ENCODE measurements at regions not wholly inside any gene's neighbourhood (a gene's known extent, or its start where the extent isn't known, plus 50 kb on each side); places are given as distances from the start of the nearest gene placed in this dataset.

GRCh38 chr6:28725890-28726348, 197.9 kb downstream of the TRIM27 start:
- Mint-ChIP-seq H3K27ac (no peak overlapping the region), H3K4me1 (peaks cover 17% of the 10 kb centered on the region), H3K4me3 (no peak overlapping the region), H3K36me3 (no peaks in the 10 kb centered on the region), H3K9me3 (peaks cover 4% of the 10 kb centered on the region), H3K27me3 (peaks cover 69% of the 10 kb centered on the region)
- ATAC-seq = no peak

DNA sequence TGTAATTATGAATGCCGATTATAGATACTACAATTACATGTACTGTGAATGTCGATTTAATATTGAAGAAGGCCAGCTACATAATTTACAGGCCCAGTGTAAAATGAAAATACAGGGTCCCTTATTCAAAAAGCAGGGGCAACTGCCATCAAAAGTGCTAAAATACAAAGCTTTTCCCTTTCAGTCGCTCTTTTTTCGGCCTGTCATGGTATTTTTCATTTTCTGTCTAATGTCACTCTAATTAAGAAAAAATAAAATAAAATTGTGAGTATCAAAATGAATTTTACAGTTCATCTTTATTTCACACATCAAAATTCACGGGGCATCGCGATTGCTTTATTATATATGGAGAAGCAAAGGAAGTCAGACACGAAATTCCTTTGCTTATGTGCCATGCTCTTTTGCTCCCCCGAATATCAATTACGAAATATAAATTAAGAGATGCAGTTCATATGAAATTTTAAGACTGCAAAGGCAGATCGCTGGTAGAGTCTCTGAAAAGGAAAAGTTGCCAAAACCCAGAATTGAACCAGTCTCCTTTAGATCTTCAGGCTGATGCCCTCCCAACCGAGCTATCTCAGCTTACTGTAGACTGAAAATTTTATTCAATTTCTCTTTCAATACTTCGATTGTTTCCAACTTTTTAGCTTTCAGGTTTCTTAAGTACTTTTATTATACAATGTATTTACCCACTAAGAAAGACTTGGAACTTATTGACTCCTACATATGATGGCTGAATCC, 197.0 kb downstream of the TRIM27 start:
- H3K4me1 Mint-ChIP-seq = peaks cover 17% of the 10 kb centered on the region
- peaks cover 4% of the 10 kb centered on the region for H3K9me3 Mint-ChIP-seq
- no peak for ATAC-seq
- H3K27ac Mint-ChIP-seq = no peak overlapping the region
- no peaks in the 10 kb centered on the region for H3K36me3 Mint-ChIP-seq
- peaks cover 71% of the 10 kb centered on the region for H3K27me3 Mint-ChIP-seq
- H3K4me3 Mint-ChIP-seq = no peak overlapping the region

DNA sequence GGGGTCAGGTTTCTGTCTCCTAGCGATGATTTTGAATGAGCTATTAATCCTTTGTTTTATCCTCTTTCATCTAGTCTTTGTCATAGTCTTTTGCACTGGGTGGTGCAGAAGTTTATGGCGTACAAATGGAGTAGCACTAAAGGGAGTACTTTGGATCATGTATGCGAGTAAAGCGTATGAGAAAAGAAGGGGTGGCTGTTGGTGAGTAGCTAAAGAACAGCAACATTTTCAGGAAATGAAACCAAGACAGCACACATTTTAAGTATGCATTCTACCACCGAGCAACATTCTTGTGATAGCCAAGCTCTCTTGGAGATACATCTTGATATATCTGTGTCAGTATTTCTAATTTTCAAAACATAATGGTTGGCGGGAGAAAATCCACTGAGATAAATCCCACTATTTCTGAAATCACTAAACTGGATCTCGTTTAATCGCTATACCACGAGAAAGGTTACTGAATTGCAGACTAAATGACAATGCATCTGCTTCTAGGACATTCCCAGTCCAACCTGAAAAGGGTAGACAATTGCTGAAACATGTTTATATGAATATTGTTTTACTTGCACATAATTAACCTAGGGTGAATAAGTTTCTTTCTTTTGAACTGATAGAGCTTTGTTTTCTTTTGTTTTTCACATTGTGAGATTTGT, 196.1 kb downstream of the TRIM27 start:
- Mint-ChIP-seq H3K4me3 (peak overlapping the region; percentile 50), H3K36me3 (no peaks in the 10 kb centered on the region), H3K4me1 (peaks cover 17% of the 10 kb centered on the region), H3K27ac (no peak overlapping the region), H3K9me3 (peaks cover 7% of the 10 kb centered on the region), H3K27me3 (peaks cover 74% of the 10 kb centered on the region)
- ATAC-seq = no peak

DNA sequence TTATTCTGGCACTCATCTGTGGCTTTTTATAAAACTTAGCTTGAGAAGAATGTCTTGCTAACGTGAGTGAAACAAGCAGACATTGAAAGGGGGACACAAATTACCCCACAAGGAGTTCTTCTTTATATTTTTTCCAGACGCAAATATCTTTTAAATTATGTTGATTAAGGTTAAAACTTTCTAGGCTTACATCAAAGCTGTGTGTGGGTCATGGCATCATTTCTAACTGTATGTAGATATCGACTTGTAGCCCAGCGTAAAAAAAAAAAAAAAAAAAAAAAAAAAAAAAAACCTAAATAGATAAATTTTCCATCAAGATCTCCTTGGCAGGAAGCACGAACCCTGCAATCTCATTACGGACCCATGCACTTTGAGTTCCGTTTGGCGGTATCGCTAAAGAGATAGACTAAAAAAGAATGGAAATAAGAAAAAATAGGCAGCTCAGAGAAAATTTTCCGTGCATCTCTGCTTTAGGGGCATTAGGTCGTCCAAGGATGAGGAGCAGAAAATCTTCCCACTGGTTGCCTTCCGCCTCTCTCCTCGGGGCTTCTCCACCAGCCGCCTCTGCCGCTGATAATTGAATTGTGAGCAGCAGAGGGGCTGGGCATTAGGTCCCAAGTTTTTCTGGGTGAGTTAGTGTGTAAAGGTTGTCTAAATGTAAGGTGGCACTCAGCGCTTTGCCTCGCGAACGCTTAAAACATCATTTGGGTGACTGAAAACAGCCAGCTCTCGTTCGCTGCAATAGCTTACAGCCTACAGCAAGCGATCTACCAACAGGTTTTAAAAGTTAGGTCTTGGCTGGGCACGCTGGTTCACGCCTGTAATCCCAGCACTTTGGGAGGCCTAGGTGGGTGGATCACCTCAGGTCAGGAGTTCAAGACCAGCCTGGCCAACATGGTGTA, 194.0 kb downstream of the TRIM27 start:
- peaks cover 13% of the 10 kb centered on the region for H3K9me3 Mint-ChIP-seq
- peaks cover 82% of the 10 kb centered on the region for H3K27me3 Mint-ChIP-seq
- peak overlapping the region; percentile 82 for H3K4me3 Mint-ChIP-seq
- H3K27ac Mint-ChIP-seq = peak overlapping the region; percentile 62
- no peak for ATAC-seq
- peaks cover 17% of the 10 kb centered on the region for H3K4me1 Mint-ChIP-seq
- no peaks in the 10 kb centered on the region for H3K36me3 Mint-ChIP-seq

GRCh38 chr6:28732052-28732451, 191.7 kb downstream of the TRIM27 start:
- Mint-ChIP-seq H3K27me3 (peaks cover 89% of the 10 kb centered on the region), H3K27ac (no peak overlapping the region), H3K4me3 (no peak overlapping the region), H3K9me3 (peaks cover 21% of the 10 kb centered on the region), H3K36me3 (no peaks in the 10 kb centered on the region), H3K4me1 (peaks cover 17% of the 10 kb centered on the region)
- no peak for ATAC-seq

DNA sequence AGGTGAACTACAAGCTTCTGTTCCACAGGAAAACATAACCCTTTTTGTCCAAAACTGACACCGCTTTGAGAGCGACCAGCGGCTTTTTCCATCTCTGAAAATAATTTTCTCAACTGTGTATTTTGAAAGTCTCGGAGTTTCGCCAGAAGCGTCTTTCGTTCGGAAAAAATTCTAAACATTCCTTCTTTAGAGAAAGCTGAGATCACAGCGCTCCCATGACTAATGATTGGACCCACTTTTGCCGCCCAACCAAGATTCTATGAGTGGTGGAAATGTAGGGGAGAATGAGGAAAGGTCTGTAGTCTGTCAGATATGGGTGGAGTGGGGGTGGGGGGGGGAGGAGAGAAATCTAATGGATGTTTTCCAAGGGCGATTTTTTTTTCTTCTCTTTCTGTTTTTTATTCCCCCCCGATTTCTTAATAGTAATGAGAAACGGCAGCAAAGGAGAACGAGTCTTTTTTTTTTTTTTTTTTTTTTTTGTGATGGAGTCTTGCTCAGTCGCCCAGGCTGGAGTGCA, 189.3 kb downstream of the TRIM27 start:
- no peak overlapping the region for H3K4me3 Mint-ChIP-seq
- H3K9me3 Mint-ChIP-seq = peaks cover 22% of the 10 kb centered on the region
- peaks cover 6% of the 10 kb centered on the region for H3K4me1 Mint-ChIP-seq
- peaks cover 89% of the 10 kb centered on the region for H3K27me3 Mint-ChIP-seq
- ATAC-seq = no peak
- H3K27ac Mint-ChIP-seq = no peak overlapping the region
- peaks cover 6% of the 10 kb centered on the region for H3K36me3 Mint-ChIP-seq

DNA sequence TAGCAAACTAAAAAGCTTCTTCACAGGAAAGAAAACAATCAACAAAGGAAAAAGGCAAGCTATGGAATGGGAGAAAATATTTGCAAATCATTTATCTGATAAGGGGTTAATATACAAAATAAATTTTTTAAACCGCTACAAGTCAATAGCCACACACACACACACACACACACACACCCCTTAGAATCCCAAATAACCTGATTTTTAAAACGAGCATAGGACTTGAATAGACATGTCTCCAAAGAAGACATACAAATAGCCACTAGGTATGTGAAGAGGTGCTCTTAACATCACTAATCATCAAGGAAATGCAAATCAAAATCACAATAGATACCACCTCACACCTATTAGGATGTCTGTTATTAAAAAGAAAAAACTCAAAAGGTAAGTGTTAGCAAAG, 187.7 kb downstream of the TRIM27 start:
- no peak overlapping the region for H3K4me3 Mint-ChIP-seq

DNA sequence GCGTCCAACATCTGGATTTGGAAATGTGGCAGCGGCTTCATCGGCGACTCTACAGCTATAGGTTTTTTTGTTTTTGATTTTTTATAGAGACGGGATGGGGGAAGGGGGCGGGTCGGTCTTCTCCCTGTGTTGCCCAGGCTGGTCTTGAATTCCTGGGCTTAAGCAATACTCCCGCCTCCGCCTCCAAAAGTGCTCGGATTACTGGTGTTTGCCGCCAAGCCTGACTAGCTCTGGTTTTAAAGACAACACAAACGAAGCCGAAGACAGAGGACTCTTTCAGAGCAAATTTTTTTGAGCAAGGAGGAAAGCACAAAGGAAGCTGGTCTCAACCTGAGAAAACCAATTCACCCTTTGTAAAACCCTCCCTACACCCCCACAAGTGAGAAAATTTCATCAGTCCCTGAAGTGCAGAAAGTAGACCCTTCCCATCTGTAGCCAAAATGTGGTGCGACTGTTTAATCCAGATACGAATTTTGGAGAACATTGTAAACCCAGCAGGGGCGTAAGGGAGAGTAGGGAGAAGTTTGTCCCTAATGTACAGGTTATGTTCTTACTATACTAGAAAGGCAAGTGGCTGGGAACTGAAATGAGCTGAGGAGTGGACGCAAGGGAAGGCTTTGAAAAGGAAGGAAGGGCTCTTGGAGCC, 185.9 kb downstream of the TRIM27 start:
- Mint-ChIP-seq H3K4me3 (no peak overlapping the region), H3K4me1 (peaks cover 6% of the 10 kb centered on the region), H3K27ac (no peak overlapping the region), H3K36me3 (peaks cover 6% of the 10 kb centered on the region), H3K27me3 (peaks cover 69% of the 10 kb centered on the region), H3K9me3 (peaks cover 20% of the 10 kb centered on the region)
- ATAC-seq = no peak

More for the DNA sequence above, 187.7 kb downstream of the TRIM27 start:
- Mint-ChIP-seq H3K4me1 (peaks cover 6% of the 10 kb centered on the region), H3K36me3 (peaks cover 6% of the 10 kb centered on the region), H3K27me3 (peaks cover 79% of the 10 kb centered on the region), H3K9me3 (peaks cover 22% of the 10 kb centered on the region), H3K27ac (no peak overlapping the region)
- ATAC-seq = no peak

GRCh38 chr6:28738396-28738765, 185.4 kb downstream of the TRIM27 start:
- no peak for ATAC-seq
- H3K4me3 Mint-ChIP-seq = no peak overlapping the region
- peaks cover 6% of the 10 kb centered on the region for H3K36me3 Mint-ChIP-seq
- peaks cover 64% of the 10 kb centered on the region for H3K27me3 Mint-ChIP-seq
- peaks cover 6% of the 10 kb centered on the region for H3K4me1 Mint-ChIP-seq
- no peak overlapping the region for H3K27ac Mint-ChIP-seq
- peaks cover 20% of the 10 kb centered on the region for H3K9me3 Mint-ChIP-seq

- no peak for ATAC-seq
- peaks cover 46% of the 10 kb centered on the region for H3K27me3 Mint-ChIP-seq
- H3K4me3 Mint-ChIP-seq = no peak overlapping the region
- peaks cover 6% of the 10 kb centered on the region for H3K4me1 Mint-ChIP-seq
- H3K27ac Mint-ChIP-seq = no peak overlapping the region
- peaks cover 11% of the 10 kb centered on the region for H3K9me3 Mint-ChIP-seq
- H3K36me3 Mint-ChIP-seq = peaks cover 6% of the 10 kb centered on the region
Observed at GRCh38 chr6:28741363-28741762, 182.4 kb downstream of the TRIM27 start.

DNA sequence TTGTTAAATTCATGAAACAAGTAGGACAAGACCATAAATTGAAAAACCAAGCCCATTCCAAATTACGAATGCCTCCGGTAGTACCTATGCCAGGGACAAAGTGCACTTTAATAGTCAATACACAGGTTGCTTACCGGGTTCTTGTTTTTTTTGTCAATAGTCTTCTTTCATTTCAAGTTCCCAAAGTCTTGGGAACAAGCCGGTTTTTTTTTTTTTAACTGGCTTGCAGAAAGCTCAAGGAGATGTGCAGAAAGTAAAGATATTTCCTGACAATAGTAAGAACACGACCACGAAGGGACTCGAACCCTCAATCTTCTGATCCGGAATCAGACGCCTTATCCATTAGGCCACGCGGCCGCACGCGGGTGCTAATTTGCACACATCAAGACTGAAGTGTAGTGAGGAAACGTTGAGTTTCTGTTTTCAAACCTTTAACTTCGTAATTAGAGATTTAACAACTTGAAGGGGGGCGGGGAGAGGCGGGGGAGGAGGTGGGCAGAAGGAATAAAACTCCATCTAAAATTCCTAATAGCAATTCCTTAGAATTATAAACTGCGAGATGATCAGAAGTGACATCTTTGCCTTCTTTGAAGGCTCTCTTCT, 181.0 kb downstream of the TRIM27 start:
- Mint-ChIP-seq H3K4me1 (peaks cover 6% of the 10 kb centered on the region), H3K27me3 (peaks cover 39% of the 10 kb centered on the region), H3K9me3 (peaks cover 8% of the 10 kb centered on the region), H3K27ac (no peak overlapping the region), H3K4me3 (no peak overlapping the region), H3K36me3 (peaks cover 6% of the 10 kb centered on the region)
- ATAC-seq = no peak

GRCh38 chr6:28743271-28743789, 180.5 kb downstream of the TRIM27 start:
- Mint-ChIP-seq H3K36me3 (peaks cover 2% of the 10 kb centered on the region), H3K4me3 (no peak overlapping the region), H3K27ac (no peak overlapping the region), H3K9me3 (peaks cover 5% of the 10 kb centered on the region), H3K4me1 (peaks cover 2% of the 10 kb centered on the region), H3K27me3 (peaks cover 34% of the 10 kb centered on the region)
- ATAC-seq = no peak

- H3K27ac Mint-ChIP-seq = no peak overlapping the region
- no peak for ATAC-seq
- H3K9me3 Mint-ChIP-seq = peaks cover 4% of the 10 kb centered on the region
- H3K4me1 Mint-ChIP-seq = no peaks in the 10 kb centered on the region
- H3K36me3 Mint-ChIP-seq = peaks cover 4% of the 10 kb centered on the region
- H3K27me3 Mint-ChIP-seq = peaks cover 38% of the 10 kb centered on the region
- no peak overlapping the region for H3K4me3 Mint-ChIP-seq
Observed at GRCh38 chr6:28747083-28747630, 176.6 kb downstream of the TRIM27 start.

DNA sequence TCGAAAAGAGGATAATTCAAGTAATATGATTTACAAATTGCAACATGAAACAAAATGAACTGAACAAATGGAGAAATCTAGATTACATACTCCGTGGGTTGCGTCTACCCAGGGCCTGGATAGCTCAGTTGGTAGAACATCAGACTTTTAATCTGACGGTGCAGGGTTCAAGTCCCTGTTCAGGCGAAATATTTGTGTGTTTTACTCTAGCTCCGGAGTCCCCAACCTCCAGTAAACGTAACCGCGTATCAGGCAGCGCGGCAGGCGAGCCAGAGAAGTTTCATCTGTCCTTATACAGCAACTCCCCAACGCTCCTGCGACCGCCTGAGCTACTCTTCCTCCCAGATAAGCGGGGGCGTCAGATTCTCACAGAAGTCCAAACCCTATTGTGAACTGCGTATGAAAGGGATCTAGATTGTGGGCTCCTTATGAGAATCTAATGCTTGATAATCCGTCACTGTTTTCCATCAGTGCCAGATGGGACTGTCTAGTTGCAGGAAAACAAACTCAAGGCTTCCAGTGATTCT, 176.1 kb downstream of the TRIM27 start:
- no peaks in the 10 kb centered on the region for H3K4me1 Mint-ChIP-seq
- H3K27ac Mint-ChIP-seq = no peak overlapping the region
- no peak for ATAC-seq

More for the DNA sequence above, 176.1 kb downstream of the TRIM27 start:
- Mint-ChIP-seq H3K27me3 (peaks cover 38% of the 10 kb centered on the region), H3K36me3 (peaks cover 4% of the 10 kb centered on the region), H3K4me3 (no peak overlapping the region), H3K9me3 (peaks cover 4% of the 10 kb centered on the region)
